Right ventricle myocardium superior (tissue), 1 donor: ENCODE measurements at regions not wholly inside any gene's neighbourhood (a gene's known extent, or its start where the extent isn't known, plus 50 kb on each side); places are given as distances from the start of the nearest gene placed in this dataset.
"Not testable (repeated sequence)": the region's sequence is repeated elsewhere in the genome, so short reads cannot be mapped to it uniquely, and the experiment has no call there.

ENCODE experiments used
- ATAC-seq: fragments of 200-7000 bp; cut with Tn5 transposase; one replicate; pipeline ENCODE4 v1.9.1; 2020; ENCODE audit warnings: mild to moderate bottlenecking; ENCODE audit not compliant: poor library complexity
- DNase-seq: peaks from one replicate; pipeline ENCODE4 v3.0.0-alpha.2; 2020
- intact Hi-C: fragments of 100-400 bp; cut with DNase I; formaldehyde crosslinking; loops from one replicate; pipeline ENCODE4 v1.11.2; 2022
- donor health status: DM: no; HTN: yes; CAD: no; lungs with severe emphysema.

GRCh38 chr4:9600246-9600645, 156.0 kb downstream of the DEFB131A start:
- ATAC-seq (no peak), DNase-seq (no peak)
- intact Hi-C loops = no loop called here

- no peak for ATAC-seq
- intact Hi-C loops = no loop called here
- no peak for DNase-seq
Measured at GRCh38 chr4:9602389-9602914, 158.2 kb downstream of the DEFB131A start.

GRCh38 chr4:9604031-9604892, 160.0 kb downstream of the DEFB131A start:
- DNase-seq, ATAC-seq, intact Hi-C loops: not testable (repeated sequence)

- intact Hi-C loops, ATAC-seq, DNase-seq: not testable (repeated sequence)
Measured at GRCh38 chr4:9604893-9605190, 160.6 kb downstream of the DEFB131A start.

- DNase-seq (no peak), ATAC-seq (no peak)
- intact Hi-C loops = no loop called here
Measured at GRCh38 chr4:9608300-9608699, 164.1 kb downstream of the DEFB131A start.

GRCh38 chr4:9610321-9610720, 166.1 kb downstream of the DEFB131A start:
- DNase-seq, intact Hi-C loops, ATAC-seq: not testable (repeated sequence)

- DNase-seq (no peak), ATAC-seq (no peak)
- intact Hi-C loops = no loop called here
Measured at GRCh38 chr4:9611101-9611500, 166.9 kb downstream of the DEFB131A start.

GRCh38 chr4:9636411-9636810, 145.0 kb upstream of the DRD5 start:
- DNase-seq, ATAC-seq, intact Hi-C loops: not testable (repeated sequence)

GRCh38 chr4:9659678-9660077, 121.8 kb upstream of the DRD5 start:
- DNase-seq, ATAC-seq, intact Hi-C loops: not testable (repeated sequence)

- intact Hi-C loops, ATAC-seq, DNase-seq: not testable (repeated sequence)
Measured at GRCh38 chr4:9660955-9661354, 120.5 kb upstream of the DRD5 start.

GRCh38 chr4:9670725-9671124, 110.7 kb upstream of the DRD5 start:
- peak; percentile 72 for DNase-seq
- intact Hi-C loops, ATAC-seq: not testable (repeated sequence)

- DNase-seq, ATAC-seq, intact Hi-C loops: not testable (repeated sequence)
Measured at GRCh38 chr4:9677357-9677756, 104.1 kb upstream of the DRD5 start.

- intact Hi-C loops = no loop called here
- no peak for DNase-seq
Measured at GRCh38 chr4:9679704-9680478, 101.5 kb upstream of the DRD5 start.

GRCh38 chr4:9683174-9683573, 98.3 kb upstream of the DRD5 start:
- DNase-seq, intact Hi-C loops, ATAC-seq: not testable (repeated sequence)

More at GRCh38 chr4:9679704-9680478, 101.5 kb upstream of the DRD5 start:
- ATAC-seq = no peak

- intact Hi-C loops, ATAC-seq: not testable (repeated sequence)
Measured at GRCh38 chr4:9685016-9685415, 96.4 kb upstream of the DRD5 start.

GRCh38 chr4:9685692-9686091, 95.7 kb upstream of the DRD5 start:
- intact Hi-C loops = no loop called here
- no peak for ATAC-seq
- DNase-seq = no peak

More at GRCh38 chr4:9685016-9685415, 96.4 kb upstream of the DRD5 start:
- DNase-seq = not testable (repeated sequence)

GRCh38 chr4:9690636-9691237, 90.7 kb upstream of the DRD5 start:
- DNase-seq, intact Hi-C loops, ATAC-seq: not testable (repeated sequence)

- intact Hi-C loops = no loop called here
- peak; percentile 100 for ATAC-seq
- peak; percentile 98 for DNase-seq
Measured at GRCh38 chr4:9691238-9692065, 90.0 kb upstream of the DRD5 start.
